Parathyroid adenoma (tissue), 2 donors: ENCODE measurements at regions not wholly inside any gene's neighbourhood (a gene's known extent, or its start where the extent isn't known, plus 50 kb on each side); places are given as distances from the start of the nearest gene placed in this dataset.

ENCODE experiments used
- H2AFZ ChIP-seq: fragments of 300-600 bp; sonication (generic); one replicate; pipeline ENCODE4 v1.7.0; 2017; ENCODE audit warnings: antibody characterized with exemption, mild to moderate bottlenecking
- H3K27ac ChIP-seq: fragments of 300-600 bp; sonication (generic); one replicate; pipeline ENCODE4 v1.7.0; 2017
- H3K27me3 ChIP-seq: fragments of 300-600 bp; sonication (generic); one replicate; pipeline ENCODE4 v1.7.0; 2017; ENCODE audit warnings: low read length; ENCODE audit not compliant: control insufficient read depth, insufficient read depth
- H3K36me3 ChIP-seq: fragments of 300-600 bp; sonication (generic); one replicate; pipeline ENCODE4 v1.7.0; 2017; ENCODE audit warnings: low read length; ENCODE audit not compliant: control insufficient read depth, insufficient read depth
- H3K4me1 ChIP-seq: fragments of 300-600 bp; sonication (generic); one replicate; pipeline ENCODE4 v1.7.0; 2017; ENCODE audit warnings: control low read depth
- H3K4me2 ChIP-seq: fragments of 300-600 bp; sonication (generic); one replicate; pipeline ENCODE4 v1.7.0; 2017; ENCODE audit warnings: low read length
- H3K4me3 ChIP-seq: fragments of 300-600 bp; sonication (generic); one replicate; pipeline ENCODE4 v1.7.0; 2017; ENCODE audit warnings: low read depth, low read length
- H3K79me2 ChIP-seq: fragments of 300-600 bp; sonication (generic); one replicate; pipeline ENCODE4 v1.7.0; 2017; ENCODE audit warnings: control low read depth
- H3K9ac ChIP-seq: fragments of 300-600 bp; sonication (generic); one replicate; pipeline ENCODE4 v1.7.0; 2017; ENCODE audit warnings: mild to moderate bottlenecking
- H3K9me3 ChIP-seq: fragments of 300-600 bp; sonication (generic); one replicate; pipeline ENCODE4 v1.7.0; 2017; ENCODE audit warnings: low read length; ENCODE audit not compliant: control insufficient read depth
- TF ChIP-seq, protein P1 (sequence below): fragments of 300-600 bp; sonication (generic); IDR thresholded peaks from one replicate; pipeline ENCODE4 v1.7.0; 2017; ENCODE audit warnings: antibody characterized with exemption, mild to moderate bottlenecking
- donor health status: primary hyperparathyroidism.

DNA sequence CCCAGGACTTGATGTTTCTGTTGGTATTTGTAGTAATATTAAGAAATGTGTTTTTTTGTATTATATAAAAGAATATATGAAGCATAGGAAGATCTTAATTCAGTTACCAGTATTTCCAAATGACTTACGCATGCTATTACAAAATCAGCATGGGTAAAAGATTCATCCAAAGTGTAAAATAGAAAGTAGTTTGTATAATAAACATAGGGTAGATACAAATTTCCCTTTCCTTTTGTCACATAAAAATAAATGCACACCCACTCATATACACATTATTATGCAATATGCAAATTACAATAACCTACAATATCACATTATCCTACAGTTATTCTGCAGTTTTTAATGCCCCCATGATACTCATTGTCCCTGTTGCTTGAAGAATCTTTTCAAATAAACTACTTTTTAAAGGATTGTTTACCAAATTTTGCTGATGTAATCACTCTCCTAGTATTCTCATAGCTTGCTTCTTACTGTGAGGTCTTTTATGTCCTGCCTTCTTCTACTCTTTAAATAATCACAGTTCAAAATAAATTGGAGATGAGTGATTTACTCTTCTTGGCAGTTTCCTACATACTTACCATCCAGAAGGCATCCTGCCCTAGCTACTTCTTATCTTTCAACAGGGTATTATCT, 244.0 kb downstream of the CASP12 start:
- Histone ChIP-seq H3K4me3 (no peak overlapping the region), H2AFZ (no peak overlapping the region), H3K27me3 (no peaks in the 10 kb centered on the region), H3K27ac (no peak overlapping the region), H3K36me3 (no peaks in the 10 kb centered on the region), H3K4me2 (no peak overlapping the region), H3K4me1 (no peaks in the 10 kb centered on the region), H3K9me3 (no peaks in the 10 kb centered on the region), H3K9ac (no peak overlapping the region), H3K79me2 (no peaks in the 10 kb centered on the region)
- TF ChIP-seq, protein P1, sequence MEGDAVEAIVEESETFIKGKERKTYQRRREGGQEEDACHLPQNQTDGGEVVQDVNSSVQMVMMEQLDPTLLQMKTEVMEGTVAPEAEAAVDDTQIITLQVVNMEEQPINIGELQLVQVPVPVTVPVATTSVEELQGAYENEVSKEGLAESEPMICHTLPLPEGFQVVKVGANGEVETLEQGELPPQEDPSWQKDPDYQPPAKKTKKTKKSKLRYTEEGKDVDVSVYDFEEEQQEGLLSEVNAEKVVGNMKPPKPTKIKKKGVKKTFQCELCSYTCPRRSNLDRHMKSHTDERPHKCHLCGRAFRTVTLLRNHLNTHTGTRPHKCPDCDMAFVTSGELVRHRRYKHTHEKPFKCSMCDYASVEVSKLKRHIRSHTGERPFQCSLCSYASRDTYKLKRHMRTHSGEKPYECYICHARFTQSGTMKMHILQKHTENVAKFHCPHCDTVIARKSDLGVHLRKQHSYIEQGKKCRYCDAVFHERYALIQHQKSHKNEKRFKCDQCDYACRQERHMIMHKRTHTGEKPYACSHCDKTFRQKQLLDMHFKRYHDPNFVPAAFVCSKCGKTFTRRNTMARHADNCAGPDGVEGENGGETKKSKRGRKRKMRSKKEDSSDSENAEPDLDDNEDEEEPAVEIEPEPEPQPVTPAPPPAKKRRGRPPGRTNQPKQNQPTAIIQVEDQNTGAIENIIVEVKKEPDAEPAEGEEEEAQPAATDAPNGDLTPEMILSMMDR = no peak

DNA sequence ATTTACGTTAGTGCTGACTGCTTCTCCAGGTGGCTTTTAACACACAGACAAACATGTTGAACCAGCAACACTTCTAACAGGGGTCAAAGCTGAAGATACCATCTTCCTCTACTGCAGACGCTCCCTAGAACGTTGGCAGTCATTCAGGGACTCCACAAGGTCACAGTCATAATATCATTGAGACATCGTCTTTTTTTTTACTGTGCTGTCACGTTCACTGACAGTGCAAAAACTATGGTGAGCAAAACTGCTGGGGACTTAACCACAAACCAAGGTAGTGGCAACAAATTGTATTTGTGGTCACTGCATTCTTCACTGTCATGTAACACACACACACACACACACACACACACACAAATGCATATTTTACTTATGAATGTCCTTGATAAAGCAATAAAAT, 244.9 kb downstream of the CASP12 start:
- Histone ChIP-seq H3K79me2 (no peaks in the 10 kb centered on the region), H3K4me3 (peak overlapping the region; percentile 25), H3K27me3 (no peaks in the 10 kb centered on the region), H3K36me3 (no peaks in the 10 kb centered on the region), H3K9ac (no peak overlapping the region), H3K27ac (peak overlapping the region; percentile 79), H2AFZ (peak overlapping the region; percentile 66), H3K4me1 (no peaks in the 10 kb centered on the region), H3K4me2 (peak overlapping the region; percentile 69), H3K9me3 (no peaks in the 10 kb centered on the region)
- TF ChIP-seq, protein P1 = no peak

DNA sequence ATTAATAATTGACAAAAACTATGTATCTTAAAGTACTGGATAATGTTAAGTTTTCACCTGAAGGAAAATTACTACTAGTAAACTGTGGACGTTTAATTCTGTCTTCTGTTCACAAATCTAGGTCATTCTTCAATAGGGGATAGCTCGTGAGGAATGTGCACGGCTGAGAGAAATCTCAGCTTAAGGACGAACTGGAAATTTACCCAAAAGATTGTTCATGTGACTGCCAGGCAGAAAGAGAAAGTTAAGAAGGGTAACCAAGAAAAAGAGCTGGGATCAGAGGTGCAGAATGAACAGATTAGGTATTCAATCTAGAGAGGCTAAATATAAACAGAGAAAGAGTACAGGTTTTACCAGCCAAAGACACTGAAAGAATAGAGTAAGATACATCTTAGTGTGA, 245.3 kb downstream of the CASP12 start:
- Histone ChIP-seq H3K79me2 (no peaks in the 10 kb centered on the region), H3K27ac (peak overlapping the region; percentile 79), H3K4me2 (peak overlapping the region; percentile 69), H3K27me3 (no peaks in the 10 kb centered on the region), H3K4me1 (no peaks in the 10 kb centered on the region), H2AFZ (peak overlapping the region; percentile 66), H3K36me3 (no peaks in the 10 kb centered on the region), H3K9ac (no peak overlapping the region), H3K9me3 (no peaks in the 10 kb centered on the region), H3K4me3 (peak overlapping the region; percentile 29)
- TF ChIP-seq, protein P1 = no peak

DNA sequence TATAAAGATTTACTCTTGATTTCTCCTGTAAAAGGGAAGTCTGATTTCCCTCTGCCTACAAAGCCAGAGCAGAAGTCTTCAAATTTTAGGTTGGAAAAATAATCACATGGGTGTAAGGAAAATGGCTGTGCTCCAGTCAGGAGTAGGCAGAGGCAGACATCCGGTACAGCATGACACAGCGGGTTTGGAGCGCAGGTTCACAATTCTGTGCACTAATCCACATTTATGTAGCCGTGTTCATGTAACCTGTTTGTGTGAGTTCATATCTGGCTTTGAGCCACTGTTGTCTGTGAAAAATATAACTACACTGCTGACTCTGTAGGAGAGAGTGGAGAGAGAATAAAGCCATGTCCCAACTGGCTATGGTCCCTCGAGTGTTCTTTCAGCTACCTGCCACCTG, 248.0 kb downstream of the CASP12 start:
- TF ChIP-seq, protein P1 = no peak
- Histone ChIP-seq H3K4me2 (no peak overlapping the region), H3K27me3 (no peaks in the 10 kb centered on the region), H3K79me2 (no peaks in the 10 kb centered on the region), H3K9ac (no peak overlapping the region), H3K36me3 (no peaks in the 10 kb centered on the region), H3K27ac (no peak overlapping the region), H3K9me3 (no peaks in the 10 kb centered on the region), H3K4me1 (no peaks in the 10 kb centered on the region), H2AFZ (no peak overlapping the region), H3K4me3 (no peak overlapping the region)

DNA sequence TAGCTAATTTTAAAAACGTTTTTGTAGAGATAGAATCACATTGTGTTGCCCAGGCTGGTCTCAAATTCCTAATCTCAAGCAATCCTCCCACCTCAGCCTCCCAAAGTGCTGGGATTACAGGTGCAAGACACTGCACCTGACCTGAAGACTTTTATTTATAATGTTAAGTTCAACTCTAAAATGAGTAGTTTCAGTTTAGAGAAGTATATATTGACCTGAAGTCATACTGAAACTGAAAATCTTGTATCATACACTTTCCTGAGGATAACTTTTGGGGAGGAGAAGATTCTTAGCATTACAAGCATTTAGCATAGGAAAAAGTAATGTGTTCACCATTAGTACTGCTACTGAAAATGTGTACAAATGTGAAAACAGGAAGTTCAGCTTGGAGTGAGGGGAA, 249.3 kb downstream of the CASP12 start:
- no peak overlapping the region for H3K4me2 ChIP-seq
- H3K79me2 ChIP-seq = no peaks in the 10 kb centered on the region
- H3K27ac ChIP-seq = no peak overlapping the region
- no peak overlapping the region for H2AFZ ChIP-seq
- H3K9me3 ChIP-seq = no peaks in the 10 kb centered on the region
- H3K27me3 ChIP-seq = no peaks in the 10 kb centered on the region
- H3K4me3 ChIP-seq = no peak overlapping the region
- H3K36me3 ChIP-seq = no peaks in the 10 kb centered on the region
- TF ChIP-seq, protein P1 = no peak
- no peaks in the 10 kb centered on the region for H3K4me1 ChIP-seq
- H3K9ac ChIP-seq = no peak overlapping the region
